Liver (tissue), 8 donors: ENCODE measurements at regions not wholly inside any gene's neighbourhood (a gene's known extent, or its start where the extent isn't known, plus 50 kb on each side); places are given as distances from the start of the nearest gene placed in this dataset.

Experiments
- DNase-seq: peaks from one replicate; pipeline ENCODE4 v3.0.0-alpha.2; 2017; ENCODE audit warnings: low spot score
- H3K27ac ChIP-seq, 2 donors: one replicate each; pipeline ENCODE4 v1.7.0; 2013; ENCODE audit warnings: inconsistent platforms in 2 of 2, low read length in 2 of 2, control low read depth in 1 of 2, low read depth in 1 of 2, mild to moderate bottlenecking in 1 of 2
- H3K27me3 ChIP-seq, 4 donors: one replicate each; pipeline versions ENCODE4 v1.6.1 to v1.7.0; 2013; ENCODE audit warnings: low read length in 3 of 4, inconsistent platforms in 1 of 4, mild to moderate bottlenecking in 1 of 4, moderate library complexity in 1 of 4; ENCODE audit not compliant: control insufficient read depth in 4 of 4, insufficient read depth in 4 of 4
- H3K36me3 ChIP-seq, 4 donors: one replicate each; pipeline versions ENCODE4 v1.6.1 to v1.7.0; 2013; ENCODE audit warnings: low read length in 3 of 4, mild to moderate bottlenecking in 3 of 4, low read depth in 1 of 4, moderate library complexity in 1 of 4; ENCODE audit not compliant: control insufficient read depth in 4 of 4, insufficient read depth in 3 of 4
- H3K4me1 ChIP-seq, 4 donors: one replicate each; pipeline versions ENCODE4 v1.6.1 to v1.7.0; 2013; ENCODE audit warnings: low read length in 3 of 4, mild to moderate bottlenecking in 3 of 4, moderate library complexity in 1 of 4; ENCODE audit not compliant: control insufficient read depth in 4 of 4, insufficient read depth in 4 of 4
- H3K4me3 ChIP-seq, 3 donors: one replicate each; pipeline versions ENCODE4 v1.6.1 to v1.7.0; 2013; ENCODE audit warnings: low read length in 3 of 3, control low read depth in 1 of 3, low read depth in 1 of 3, mild to moderate bottlenecking in 1 of 3
- H3K9ac ChIP-seq, 2 donors: one replicate each; pipeline ENCODE4 v1.7.0; 2013; ENCODE audit warnings: low read length in 2 of 2, mild to moderate bottlenecking in 2 of 2, moderate library complexity in 2 of 2, control low read depth in 1 of 2, low read depth in 1 of 2
- H3K9me3 ChIP-seq, 4 donors: one replicate each; pipeline versions ENCODE4 v1.6.1 to v1.7.0; 2013; ENCODE audit warnings: low read length in 3 of 4; ENCODE audit not compliant: control insufficient read depth in 4 of 4
- CTCF ChIP-seq: fragments of 150-350 bp; IDR thresholded peaks from 2 replicates; pipeline ENCODE4 v1.5.1; 2017; ENCODE audit warnings: improper control_type of control experiment, low read depth, low read length; ENCODE audit not compliant: missing input control
- EGR1 ChIP-seq, 2 donors: IDR thresholded peaks; 2 replicates each; pipeline ENCODE4 v1.6.1; 2016 to 2018; ENCODE audit warnings: antibody characterized with exemption in 2 of 2, low read depth in 2 of 2
- FOXA1 ChIP-seq: IDR thresholded peaks from 2 replicates; pipeline ENCODE4 v1.6.1; 2016; ENCODE audit warnings: antibody characterized with exemption
- FOXA2 ChIP-seq: IDR thresholded peaks from 2 replicates; pipeline ENCODE4 v1.6.1; 2016; ENCODE audit warnings: antibody characterized with exemption
- GABPA ChIP-seq, 2 donors: IDR thresholded peaks in 1 of 2; conservative IDR thresholded peaks in 1 of 2; 2 replicates each; pipeline ENCODE4 v1.6.1; 2016; ENCODE audit warnings: antibody characterized with exemption in 2 of 2, mild to moderate bottlenecking in 1 of 2, moderate library complexity in 1 of 2
- HNF4A ChIP-seq, 2 donors: conservative IDR thresholded peaks; 2 replicates each; pipeline ENCODE4 v1.6.1; 2016; ENCODE audit warnings: antibody characterized with exemption in 2 of 2, mild to moderate bottlenecking in 2 of 2
- HNF4G ChIP-seq: IDR thresholded peaks from 2 replicates; pipeline ENCODE4 v1.6.1; 2016; ENCODE audit warnings: antibody characterized with exemption
- JUND ChIP-seq, 2 donors: IDR thresholded peaks; 2 replicates each; pipeline ENCODE4 v1.6.1; 2016; ENCODE audit warnings: antibody characterized with exemption in 2 of 2
- NR2F2 ChIP-seq: IDR thresholded peaks from 2 replicates; pipeline ENCODE4 v1.6.1; 2016; ENCODE audit warnings: antibody characterized with exemption
- RAD21 ChIP-seq, 2 donors: IDR thresholded peaks; 2 replicates each; pipeline ENCODE4 v1.6.1; 2016; ENCODE audit warnings: antibody characterized with exemption in 2 of 2, mild to moderate bottlenecking in 2 of 2
- REST ChIP-seq: IDR thresholded peaks from 2 replicates; pipeline ENCODE4 v1.6.1; 2016; ENCODE audit warnings: antibody characterized with exemption, mild to moderate bottlenecking
- RXRA ChIP-seq, 2 donors: IDR thresholded peaks; 2 replicates each; pipeline ENCODE4 v1.6.1; 2017 to 2018; ENCODE audit warnings: antibody characterized with exemption in 2 of 2, mild to moderate bottlenecking in 1 of 2
- SP1 ChIP-seq: IDR thresholded peaks from 2 replicates; pipeline ENCODE4 v1.6.1; 2018; ENCODE audit warnings: antibody characterized with exemption, mild to moderate bottlenecking
- TAF1 ChIP-seq: conservative IDR thresholded peaks from 2 replicates; pipeline ENCODE4 v1.6.1; 2016; ENCODE audit warnings: antibody characterized with exemption, mild to moderate bottlenecking
- YY1 ChIP-seq: IDR thresholded peaks from 2 replicates; pipeline ENCODE4 v1.6.1; 2016; ENCODE audit warnings: antibody characterized with exemption, mild to moderate bottlenecking
- WGBS: extraction: QIAGEN DNeasy Blood & Tissue Kit; methylation state at CpG from one replicate; pipeline ENCODE4 v1.1.7; 2013; 5-methylcytosine and 5-hydroxymethylcytosine counted together
- TF ChIP-seq, protein P1 (sequence below): IDR thresholded peaks from 2 replicates; pipeline ENCODE4 v1.6.1; 2016; ENCODE audit warnings: antibody characterized with exemption
- TF ChIP-seq, protein P2 (sequence below): IDR thresholded peaks from 2 replicates; pipeline ENCODE4 v1.6.1; 2016; ENCODE audit warnings: antibody characterized with exemption
- TF ChIP-seq, protein P3 (sequence below): IDR thresholded peaks from 2 replicates; pipeline ENCODE4 v1.6.1; 2016; ENCODE audit warnings: antibody characterized with exemption
- donor health status: healthy.
- donor health status: healthy.
- donor health status: healthy.
- donor health status: healthy.
- donor health status: healthy.

- no peaks in the 10 kb centered on the region for H3K9me3 ChIP-seq
- no peak overlapping the region for H3K4me3 ChIP-seq
- no peaks in the 10 kb centered on the region for H3K4me1 ChIP-seq
- DNase-seq: no peak
- WGBS: 68% methylated on average over 4 of the region's 4 CpGs
- no peak overlapping the region for H3K9ac ChIP-seq
- TF ChIP-seq HNF4G (no peak), CTCF (no peak), GABPA (IDR thresholded peaks at IDR 0.05 in 1 of 2, conservative IDR thresholded peaks at IDR 0.05 in 1 of 2) (no peak), EGR1 (IDR thresholded peaks at IDR 0.05; ENCODE audit: low read depth in 2 of 2) (no peak), TAF1 (no peak), FOXA2 (no peak), SP1 (no peak), NR2F2 (no peak), RAD21 (IDR thresholded peaks at IDR 0.05) (no peak)
- no peaks in the 10 kb centered on the region for H3K36me3 ChIP-seq
- peaks cover 0 to 12% (median 0%) of the 10 kb centered on the region in 4 donors for H3K27me3 ChIP-seq
- H3K27ac ChIP-seq: no peak overlapping the region
Observed at GRCh38 chr13:38630780-38631179, 56.1 kb upstream of the FREM2 start.

DNA sequence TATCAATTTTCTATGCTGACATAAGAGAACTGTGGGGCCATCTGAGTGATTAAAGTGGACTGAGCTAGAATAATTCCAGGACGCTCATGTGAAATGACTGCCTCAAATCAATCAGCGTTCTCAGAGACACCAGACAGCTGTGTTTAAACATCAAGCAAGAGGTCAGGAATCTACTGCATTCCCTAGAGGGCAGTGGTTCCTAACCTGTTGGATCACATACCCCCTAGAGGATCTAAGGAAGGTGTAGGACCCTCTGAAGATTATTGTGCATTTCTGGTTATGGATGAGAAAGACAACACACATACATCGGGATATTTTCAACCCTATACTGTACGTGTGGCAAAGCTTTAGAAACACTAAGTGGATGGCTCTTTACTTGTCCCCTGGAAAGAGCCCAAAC, 51.8 kb upstream of the FREM2 start:
- no peaks in the 10 kb centered on the region for H3K36me3 ChIP-seq
- H3K27me3 ChIP-seq: peaks cover 0 to 7% (median 1%) of the 10 kb centered on the region in 4 donors
- DNase-seq: no peak
- H3K27ac ChIP-seq: no peak overlapping the region
- 54% methylated on average over 4 of the region's 4 CpGs for WGBS
- no peak overlapping the region for H3K9ac ChIP-seq
- no peak overlapping the region for H3K4me3 ChIP-seq
- no peaks in the 10 kb centered on the region for H3K9me3 ChIP-seq
- no peaks in the 10 kb centered on the region for H3K4me1 ChIP-seq
- TF ChIP-seq RXRA (IDR thresholded peaks at IDR 0.05) (no peak), SP1 (no peak), TAF1 (no peak), GABPA (IDR thresholded peaks at IDR 0.05 in 1 of 2, conservative IDR thresholded peaks at IDR 0.05 in 1 of 2) (no peak), JUND (IDR thresholded peaks at IDR 0.05) (no peak), HNF4A (conservative IDR thresholded peaks at IDR 0.05) (no peak), NR2F2 (no peak), EGR1 (IDR thresholded peaks at IDR 0.05; ENCODE audit: low read depth in 2 of 2) (no peak), HNF4G (no peak), FOXA1 (no peak), REST (no peak), CTCF (no peak), FOXA2 (no peak), YY1 (no peak), RAD21 (IDR thresholded peaks at IDR 0.05) (no peak)
- TF ChIP-seq, protein P1, sequence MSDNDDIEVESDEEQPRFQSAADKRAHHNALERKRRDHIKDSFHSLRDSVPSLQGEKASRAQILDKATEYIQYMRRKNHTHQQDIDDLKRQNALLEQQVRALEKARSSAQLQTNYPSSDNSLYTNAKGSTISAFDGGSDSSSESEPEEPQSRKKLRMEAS: no peak
- TF ChIP-seq, protein P2, sequence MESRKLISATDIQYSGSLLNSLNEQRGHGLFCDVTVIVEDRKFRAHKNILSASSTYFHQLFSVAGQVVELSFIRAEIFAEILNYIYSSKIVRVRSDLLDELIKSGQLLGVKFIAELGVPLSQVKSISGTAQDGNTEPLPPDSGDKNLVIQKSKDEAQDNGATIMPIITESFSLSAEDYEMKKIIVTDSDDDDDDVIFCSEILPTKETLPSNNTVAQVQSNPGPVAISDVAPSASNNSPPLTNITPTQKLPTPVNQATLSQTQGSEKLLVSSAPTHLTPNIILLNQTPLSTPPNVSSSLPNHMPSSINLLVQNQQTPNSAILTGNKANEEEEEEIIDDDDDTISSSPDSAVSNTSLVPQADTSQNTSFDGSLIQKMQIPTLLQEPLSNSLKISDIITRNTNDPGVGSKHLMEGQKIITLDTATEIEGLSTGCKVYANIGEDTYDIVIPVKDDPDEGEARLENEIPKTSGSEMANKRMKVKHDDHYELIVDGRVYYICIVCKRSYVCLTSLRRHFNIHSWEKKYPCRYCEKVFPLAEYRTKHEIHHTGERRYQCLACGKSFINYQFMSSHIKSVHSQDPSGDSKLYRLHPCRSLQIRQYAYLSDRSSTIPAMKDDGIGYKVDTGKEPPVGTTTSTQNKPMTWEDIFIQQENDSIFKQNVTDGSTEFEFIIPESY: no peak
- TF ChIP-seq, protein P3, sequence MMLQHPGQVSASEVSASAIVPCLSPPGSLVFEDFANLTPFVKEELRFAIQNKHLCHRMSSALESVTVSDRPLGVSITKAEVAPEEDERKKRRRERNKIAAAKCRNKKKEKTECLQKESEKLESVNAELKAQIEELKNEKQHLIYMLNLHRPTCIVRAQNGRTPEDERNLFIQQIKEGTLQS: no peak
